ENCODE measurements at regions not wholly inside any gene's neighbourhood (a gene's known extent, or its start where the extent isn't known, plus 50 kb on each side); places are given as distances from the start of the nearest gene placed in this dataset.

DNA sequence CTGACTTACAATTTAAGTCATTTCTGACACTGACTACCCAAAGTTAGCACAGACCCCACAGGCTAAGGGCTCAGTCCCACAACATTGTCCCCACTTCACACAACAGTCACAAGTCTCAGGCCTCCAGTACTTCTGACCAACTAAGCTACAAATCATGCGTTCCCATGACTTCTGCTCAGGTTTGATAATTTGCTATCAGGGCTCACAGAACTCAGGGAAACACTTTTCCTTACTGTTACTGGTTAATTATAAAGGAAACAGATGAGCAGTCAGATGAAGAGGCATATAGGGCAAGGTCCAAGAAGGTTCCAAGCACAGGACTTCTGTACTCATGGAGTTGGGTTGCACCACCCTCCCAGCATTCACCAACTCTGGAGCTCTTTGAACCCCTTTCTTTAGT, 151.2 kb upstream of the TNR start:
- no peak for DNase-seq

DNA sequence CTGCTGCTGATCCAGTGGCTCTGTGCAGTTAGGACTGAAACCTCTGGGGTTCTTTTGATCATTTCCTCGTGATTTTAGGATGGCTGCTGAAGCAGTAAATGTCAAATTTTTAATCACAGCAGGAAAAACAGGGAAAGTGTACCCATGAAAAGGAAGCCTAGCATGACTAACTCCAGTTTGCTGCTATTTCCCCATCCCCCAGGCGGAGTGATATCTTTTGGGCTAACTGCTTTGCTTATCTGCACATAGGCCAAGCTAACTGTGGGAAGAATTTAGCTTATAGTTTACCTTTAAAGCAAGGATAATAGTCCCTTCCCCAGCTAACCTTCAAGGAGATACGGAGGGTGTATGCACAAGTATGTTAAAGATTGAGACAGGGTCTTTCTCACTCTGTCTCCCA, 149.8 kb upstream of the TNR start:
- no peak for DNase-seq

DNA sequence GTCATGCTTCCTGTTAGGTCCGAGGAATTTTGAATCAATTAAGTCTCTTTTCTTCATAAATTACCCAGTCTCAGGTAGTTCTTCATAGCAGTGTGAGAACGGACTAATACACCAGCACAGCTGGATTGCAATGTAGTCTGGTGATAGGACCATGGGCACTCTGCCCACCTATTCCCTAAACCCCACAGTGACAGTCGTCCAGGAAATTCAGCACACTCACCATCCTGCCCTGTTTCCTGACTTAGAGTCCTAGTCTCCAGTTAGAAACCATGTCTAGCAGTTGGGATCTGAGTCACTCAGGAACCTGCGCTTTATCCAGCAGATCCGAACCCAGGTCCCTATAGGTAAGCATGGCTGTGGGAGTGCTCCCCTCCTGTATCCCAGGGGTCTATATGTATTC, 149.3 kb upstream of the TNR start:
- DNase-seq = no peak

DNA sequence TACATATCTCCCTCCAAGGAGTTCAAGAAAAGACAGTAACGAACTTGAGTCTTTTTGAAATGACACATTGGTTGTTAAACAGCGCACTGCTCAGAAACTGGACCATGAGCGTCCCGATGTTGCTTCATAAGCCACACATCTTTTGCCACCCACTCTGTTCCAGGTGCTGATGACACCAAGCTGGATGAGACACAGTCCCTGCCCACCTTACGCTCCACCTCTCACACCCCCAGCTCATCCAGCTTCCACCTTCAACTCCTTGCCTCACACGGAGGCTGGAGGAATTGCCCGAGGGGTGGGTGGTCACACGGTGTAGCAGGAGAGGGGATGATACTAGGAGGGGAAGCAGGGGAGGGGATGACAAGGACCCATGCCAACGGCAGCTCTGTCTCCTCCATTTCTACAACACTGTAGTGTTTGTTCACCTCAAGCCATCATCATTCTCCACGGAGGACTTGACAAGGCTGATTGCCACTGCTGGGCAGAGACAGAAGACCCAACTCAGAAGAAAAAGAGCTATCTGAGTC, 148.5 kb upstream of the TNR start:
- no peak for DNase-seq

DNA sequence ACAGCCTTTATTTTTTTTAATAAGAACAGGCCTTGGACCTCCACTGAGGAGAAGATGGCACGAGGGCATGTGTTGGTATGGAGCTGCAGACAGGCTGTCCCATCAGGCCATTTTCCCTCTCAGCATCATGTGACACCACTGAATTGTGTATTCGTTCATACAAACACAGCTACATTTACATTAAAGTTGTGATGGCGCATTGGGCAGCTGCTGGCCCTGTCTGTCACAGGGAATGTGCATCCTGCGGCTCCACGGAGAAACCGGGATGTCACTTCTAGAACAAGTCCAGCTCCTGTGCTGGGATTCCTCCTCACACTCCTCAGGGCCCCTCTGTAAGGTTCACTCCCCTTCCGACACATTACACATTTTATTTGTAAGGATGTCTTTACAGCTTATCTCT, 147.6 kb upstream of the TNR start:
- DNase-seq = no peak

DNA sequence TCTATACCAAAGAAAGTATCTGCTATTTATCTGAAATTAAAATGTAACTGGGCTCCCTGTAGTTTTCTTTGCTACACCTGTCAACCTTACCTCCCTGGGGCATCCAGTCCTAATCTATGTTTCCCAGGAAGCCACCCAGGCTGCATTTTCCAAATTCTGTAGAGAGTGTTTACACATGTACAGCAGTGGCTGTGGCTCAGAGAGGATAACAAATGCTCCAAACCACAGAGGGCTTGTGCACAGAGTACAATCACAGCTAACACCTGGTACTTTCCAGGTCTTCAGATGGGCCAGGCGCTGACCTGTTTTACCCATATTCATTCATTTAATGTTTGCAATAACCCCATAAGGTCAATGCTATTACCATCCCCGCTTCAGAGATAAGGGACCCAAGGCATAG, 146.5 kb upstream of the TNR start:
- DNase-seq = no peak

DNA sequence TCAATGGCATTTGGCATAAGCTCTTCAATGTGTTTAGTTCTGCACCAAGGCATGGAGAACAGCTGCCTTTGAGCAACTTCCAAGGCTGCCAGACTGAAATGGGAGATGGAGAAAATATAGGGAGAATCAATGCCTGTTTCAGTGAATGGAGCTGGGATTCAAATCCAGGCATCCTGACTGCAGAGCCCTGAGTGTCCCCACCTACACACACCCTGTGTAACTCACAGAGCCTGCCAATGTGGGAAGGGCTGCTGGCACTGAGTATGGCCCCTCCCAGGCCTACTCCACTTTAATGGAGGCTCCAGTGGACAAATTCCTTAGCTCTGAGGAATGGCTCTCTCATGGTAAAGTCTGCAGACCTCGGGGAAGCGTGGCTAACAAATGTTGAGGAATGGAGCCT, 145.6 kb upstream of the TNR start:
- no peak for DNase-seq

DNA sequence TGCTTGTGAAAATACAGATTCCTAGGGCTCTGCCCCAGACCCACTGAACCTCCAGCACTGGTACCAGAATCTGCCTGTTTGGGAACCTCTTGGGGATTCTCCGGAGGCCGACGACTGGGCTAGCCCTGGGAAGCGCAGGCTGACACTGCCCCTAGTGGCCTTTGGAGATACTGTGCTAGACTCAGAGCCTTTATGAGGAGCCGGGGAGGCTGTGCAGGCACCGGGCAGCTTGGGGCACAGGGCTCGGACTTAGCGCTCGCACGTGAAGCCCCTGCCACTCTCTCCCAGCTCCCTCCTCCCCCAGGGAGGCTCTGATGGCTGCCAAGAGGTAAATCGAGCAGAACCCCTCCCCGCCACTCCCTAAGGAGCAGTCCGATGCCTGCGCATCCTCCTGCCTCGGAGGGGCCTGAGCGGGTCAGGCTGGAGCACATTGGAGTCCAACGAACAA, 144.6 kb upstream of the TNR start:
- DNase-seq = peak; percentile 35

DNA sequence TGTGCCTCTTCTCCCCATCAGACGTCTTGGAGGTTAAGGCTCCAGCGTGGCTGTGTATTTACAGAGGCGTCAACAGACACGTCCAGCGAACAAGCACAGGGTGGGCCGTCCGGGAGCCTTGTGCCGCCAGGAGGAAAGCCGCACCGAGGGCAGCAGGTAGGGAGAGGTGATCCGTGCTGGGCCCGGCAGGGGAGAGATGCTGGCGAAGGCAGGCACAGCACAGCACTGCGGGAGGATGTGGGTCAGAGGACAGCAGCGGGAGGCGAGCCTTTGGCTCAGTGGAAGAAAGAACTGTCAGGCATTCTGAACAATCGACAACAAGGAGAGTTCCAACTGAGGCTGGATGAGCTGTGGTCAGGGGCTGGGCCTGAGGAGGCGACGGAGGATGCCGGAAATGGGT, 144.1 kb upstream of the TNR start:
- DNase-seq = no peak

DNA sequence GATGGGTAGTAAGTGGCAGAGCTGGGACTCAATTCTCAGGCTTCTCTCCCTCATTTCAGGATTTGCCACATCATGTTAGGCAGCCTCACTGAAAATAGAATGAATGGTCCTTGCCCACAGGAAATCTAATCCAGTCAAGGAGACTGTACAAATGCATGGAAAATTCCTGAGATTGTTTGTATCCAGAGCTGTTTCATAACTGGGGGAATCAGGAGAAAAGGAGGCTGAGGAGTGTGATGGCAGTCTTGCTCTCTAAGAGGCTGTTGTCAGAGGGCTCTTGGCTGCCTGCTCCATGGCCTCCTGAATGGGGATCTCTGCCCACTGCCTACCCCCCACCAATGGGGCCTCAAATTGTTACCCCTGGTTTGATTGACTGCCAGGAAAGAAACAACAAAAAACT, 141.9 kb upstream of the TNR start:
- DNase-seq = no peak

DNA sequence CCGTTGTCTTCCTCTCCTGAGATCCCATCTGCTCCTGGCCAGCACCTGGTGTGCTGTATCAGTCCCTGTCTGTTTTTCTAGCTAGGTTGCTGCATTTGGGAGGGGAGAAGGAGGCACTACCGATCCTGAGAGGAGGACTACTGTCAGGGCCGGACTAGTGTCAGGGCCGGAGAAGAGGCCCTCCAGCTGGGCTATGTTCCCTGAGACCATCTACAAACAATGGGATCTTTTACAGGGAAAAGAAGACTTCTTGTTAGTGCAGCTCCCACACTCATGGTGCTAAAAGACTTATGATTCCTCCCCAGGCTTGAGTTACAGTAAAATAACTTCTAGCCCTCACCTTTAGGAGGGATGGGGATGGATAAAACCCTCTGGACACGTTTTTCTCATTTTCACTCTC, 141.0 kb upstream of the TNR start:
- no peak for DNase-seq

DNA sequence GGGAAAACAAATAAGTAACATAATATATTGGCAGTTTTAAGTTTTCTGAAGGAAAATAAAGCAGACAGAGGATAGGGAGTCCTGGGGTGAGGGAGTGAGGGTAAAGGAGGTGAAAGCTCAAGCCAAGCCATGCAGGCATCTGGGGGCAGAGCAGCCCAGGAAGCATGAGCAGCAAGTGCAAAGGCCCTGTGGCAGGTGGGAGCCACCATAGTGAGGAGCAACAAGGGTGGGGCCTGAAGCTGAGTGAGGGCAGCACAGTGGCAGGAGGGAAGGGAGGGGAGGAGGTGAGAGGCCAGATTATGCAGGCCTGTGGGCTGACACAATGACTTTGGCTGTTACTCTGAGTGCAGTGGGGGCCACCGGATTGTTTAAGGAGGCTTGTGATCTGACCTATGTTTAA, 138.8 kb upstream of the TNR start:
- DNase-seq = no peak

DNA sequence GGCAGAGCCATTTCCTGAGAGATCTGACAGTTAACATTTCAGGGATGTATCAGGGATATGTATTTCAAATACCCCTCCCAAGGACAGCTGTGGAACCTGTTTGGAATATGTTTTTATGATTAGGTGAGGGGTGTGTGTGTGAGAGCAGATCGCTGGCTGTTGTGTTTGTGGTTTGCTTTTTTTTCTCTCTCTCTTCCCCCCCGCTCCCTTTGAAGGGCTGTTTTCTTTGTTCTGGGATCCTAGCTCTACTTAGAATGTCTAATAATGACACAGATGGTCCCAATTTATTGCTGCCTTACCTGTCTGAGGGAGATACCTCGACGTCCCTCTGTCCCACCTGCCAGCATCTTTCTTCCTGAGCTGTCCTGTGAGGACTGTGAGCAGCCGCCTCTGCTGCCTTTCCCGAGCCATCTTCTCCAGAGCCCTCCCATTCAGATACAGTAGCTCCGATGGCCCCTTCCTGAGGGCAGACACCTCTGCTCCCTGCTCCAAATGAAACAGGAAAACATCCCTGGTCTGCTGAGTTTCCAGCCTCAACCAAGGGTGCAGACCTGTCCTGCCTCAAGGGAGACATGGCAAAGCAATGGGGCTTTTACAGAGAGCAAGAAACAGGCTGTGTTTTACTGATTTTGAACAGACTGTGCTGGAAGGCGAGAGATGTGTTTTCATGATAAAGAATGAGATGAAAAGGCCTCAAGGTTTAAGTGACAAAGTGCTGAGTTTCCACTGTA, 138.0 kb upstream of the TNR start:
- no peak for DNase-seq

DNA sequence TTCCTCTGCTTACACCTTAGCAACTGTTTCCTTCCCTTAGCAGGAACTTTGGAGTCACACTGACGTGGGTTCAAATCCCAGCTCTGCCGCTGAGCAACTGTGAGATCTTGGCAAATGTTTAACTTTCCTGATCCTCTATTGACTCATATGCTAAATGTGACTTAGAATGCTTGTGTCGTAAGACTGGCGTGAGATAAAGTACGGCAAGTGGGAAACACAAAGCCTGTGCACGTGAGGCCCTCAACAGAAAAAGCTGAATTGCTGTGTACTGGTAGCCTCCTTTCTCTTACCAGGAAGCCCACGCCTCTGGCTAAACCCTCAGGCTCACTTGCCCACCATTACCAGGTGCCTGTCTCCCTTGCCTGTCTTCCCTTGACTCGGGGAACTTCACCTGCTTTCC, 135.4 kb upstream of the TNR start:
- no peak for DNase-seq

DNA sequence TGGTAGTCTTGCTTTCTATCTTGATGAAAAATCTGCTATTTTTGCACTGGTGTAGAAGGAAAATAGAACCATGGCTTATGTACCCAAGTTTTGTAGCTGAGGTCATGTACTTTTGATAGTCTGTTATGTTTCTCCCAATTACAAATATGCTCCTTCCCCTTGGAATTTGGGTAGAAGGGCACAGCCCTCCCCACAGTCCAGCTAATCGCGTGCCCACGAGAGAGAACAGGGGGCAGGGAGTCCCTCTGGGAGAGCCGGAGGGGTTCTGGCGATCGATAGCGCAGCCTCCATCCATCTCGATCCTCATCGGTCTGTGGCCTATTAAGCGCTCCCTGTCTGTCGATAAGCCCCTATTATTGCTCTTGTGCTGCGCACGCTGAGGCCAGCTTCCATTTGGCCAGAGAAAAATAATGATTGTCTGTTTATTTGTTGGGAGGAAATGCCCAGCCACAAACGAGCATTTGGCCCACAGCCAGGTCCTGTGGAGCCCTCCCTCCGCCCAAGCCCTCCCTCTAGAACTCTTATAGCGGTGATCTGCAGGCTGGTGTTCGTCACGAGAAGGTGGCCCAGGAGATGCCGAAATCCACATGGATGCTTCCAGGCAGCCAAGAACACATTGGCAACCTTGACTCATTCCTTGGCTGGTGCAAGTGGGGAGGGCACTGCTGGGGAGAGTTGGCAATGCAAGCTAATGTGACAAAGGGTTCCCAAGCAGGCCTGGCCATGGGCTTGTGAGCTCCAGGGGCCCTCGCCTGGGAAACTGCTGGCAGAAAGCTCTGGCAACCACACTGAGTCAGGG, 134.7 kb upstream of the TNR start:
- no peak for DNase-seq

DNA sequence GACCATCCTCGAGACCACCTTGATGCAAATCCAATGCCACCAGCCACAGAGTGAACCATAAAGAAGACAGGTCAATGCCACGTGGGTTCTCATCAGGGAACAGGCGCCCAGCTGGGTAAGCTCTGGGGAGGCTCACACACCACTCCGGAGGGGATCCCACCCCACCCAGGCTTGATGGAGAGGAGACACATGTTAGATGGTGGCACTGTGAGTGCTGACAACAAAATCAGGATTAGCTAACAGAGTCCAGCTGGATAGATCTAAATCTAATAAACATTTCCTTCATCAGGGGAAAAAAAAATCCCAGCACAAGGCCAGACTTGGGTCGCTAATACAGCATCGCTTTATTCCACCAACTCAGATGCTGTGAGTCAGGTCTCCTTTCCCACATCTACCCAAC, 132.2 kb upstream of the TNR start:
- DNase-seq = no peak

DNA sequence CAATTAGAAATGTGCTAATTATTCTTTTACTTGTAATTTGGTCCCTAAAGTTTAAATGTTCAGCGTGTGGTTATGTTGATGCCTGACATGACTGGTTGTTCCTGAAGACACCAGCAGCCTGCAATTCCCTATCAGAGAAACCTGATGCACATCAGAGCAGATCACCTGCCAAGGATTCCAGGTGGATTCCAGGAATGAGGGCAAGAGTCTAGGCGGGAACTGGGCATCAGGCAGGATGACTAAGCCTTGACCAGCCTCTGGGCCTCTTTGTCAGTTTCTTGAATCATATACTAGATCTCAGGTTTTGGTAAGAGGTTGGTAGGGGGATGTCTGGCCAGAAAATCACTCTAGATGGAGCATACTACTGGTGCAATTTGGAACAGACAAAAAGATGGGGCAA, 130.7 kb upstream of the TNR start:
- no peak for DNase-seq

DNA sequence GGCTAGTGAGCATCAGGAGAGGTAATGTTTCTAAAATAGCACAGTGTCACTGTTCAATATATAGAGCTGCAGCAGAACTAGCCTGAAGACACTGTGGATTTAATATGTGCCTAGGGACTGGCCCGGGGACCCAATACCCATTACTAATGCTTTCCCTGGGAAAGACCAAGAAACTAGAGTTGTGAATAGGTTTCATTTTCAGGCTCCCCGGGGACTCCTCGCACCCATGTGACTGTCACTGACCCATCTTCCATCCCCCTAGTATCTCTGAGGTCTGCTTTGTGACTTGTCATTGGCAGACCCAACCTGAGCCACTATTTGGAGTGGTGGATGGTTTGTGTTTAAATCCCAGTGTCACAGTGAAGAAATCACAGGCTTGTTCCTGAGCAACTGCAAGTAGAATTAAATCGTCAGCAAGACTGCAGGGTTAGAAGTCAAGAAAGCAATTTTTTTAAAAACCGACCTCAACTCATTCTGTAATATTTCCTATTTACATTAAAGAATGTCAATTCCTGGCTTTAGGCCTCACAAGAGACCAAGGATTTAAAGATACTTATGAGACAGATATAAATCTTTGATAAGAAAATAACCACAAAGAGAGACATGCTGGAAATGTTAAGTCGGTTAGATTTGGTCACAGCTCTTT, 130.0 kb upstream of the TNR start:
- DNase-seq = no peak

DNA sequence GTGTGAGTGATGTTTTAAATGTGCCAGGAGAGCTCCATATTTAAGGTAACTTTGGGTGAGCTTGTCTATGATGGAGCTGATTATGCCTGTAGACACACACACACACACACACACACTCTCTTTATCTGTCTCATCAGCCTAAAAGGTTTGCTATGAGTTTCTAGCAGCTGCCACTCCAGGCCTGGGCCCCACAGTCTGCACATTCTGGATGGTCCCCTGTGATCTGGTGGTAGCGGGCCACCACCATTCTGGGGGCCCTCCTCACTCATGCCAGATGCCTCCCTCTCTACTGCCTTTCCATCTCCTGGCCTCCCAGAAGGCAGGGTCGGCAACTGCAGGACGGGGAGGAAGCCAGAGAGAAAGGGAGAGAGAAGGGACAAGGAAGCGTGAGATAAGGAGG, 129.2 kb upstream of the TNR start:
- no peak for DNase-seq

DNA sequence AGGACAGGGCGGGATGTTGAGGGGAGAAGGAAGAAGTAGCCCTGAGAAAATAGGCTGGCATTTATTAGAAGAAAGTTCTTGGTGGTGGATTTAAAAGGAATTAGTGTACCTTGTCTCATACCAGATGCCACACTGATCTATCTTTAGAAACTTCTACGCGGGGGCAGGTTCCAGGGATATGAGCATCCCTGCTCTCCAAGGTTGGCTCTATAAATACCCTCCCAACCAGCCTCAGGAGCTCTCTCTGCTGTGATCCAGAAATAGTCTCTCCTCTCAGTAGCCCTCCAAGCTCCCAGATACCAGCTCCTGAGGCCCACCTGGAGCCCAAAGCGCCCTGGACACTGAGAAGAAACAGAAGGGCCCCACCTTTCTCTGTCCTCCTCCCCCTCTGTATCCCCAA, 128.3 kb upstream of the TNR start:
- no peak for DNase-seq

DNA sequence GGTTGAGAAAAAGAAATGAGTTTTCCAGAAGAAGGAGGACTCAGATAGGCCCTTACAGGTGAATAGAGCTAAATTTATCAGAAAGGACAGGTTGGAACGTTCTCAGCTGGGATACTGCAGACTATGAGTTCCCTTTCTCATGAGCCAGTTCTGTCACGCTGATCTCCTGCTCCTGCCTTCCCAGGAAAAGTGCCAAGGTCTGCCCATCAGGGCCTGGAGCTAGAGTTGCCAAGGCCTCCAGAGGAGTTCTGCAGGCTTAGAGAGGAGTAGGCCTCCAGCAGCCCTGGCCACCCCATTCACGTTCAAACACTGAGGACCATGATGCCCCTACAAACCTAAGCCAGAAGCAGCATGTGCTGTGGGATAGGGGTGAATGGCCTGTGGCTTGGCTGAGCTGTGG, 126.8 kb upstream of the TNR start:
- no peak for DNase-seq

DNA sequence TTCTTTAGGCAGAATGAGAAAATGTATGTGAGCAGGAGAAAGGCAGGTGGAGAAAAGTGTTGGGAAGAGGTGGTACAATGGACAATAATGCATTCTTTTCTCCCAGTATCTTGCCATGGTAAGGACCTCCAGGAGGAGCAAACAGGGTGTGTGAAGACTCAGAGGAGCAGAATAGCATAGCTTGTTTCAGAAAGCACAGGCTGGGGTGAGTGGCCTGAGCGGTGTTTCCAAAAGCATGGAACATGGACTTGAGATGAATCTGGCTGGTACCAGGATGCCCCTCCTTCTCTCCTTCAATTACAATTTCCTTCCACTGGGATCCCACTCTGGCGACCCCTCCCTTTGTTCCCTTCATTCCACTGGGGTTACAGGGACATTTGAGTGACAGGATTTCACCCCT, 123.4 kb upstream of the TNR start:
- no peak for DNase-seq

DNA sequence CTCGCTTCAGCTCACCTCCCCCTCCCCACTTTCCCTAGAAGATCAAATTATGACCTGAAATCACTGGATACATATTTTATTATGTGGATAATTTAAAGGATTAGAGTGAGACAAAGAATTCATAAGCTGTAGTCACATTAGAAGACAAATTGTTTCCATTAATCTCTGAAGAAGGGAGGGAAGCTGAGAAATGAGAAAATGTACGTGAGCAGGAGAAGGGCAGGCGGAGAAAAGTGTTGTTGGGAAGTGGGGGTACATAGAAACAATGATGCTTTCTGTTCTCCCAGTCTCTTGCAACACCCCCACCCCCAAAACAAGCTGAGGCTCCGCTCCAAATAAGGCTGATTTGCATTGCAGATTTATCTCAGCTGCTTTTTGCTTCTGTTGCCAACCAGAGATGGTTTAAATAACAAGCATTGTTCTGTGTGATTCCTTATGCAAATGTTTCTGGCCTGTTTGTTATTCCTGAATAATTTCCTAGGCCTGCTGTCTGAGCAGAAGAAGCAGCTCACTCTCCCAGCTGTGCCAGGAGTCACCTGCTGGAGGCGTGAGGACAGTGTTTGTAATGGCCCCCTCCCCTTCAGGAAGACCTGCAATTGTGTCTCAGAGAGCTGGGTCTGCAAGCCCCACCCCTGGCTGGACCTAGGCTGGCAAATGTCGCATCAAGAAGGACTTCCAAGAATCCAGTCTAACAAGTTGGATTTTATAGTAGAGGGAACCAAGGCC, 121.8 kb upstream of the TNR start:
- no peak for DNase-seq
